HCT116 (cell line): ENCODE measurements at regions not wholly inside any gene's neighbourhood (a gene's known extent, or its start where the extent isn't known, plus 50 kb on each side); places are given as distances from the start of the nearest gene placed in this dataset.

Experiments used
- ATAC-seq: fragments of 200-7000 bp; cut with Tn5 transposase; 2 replicates; pipeline ENCODE4 v1.9.1; 2020; ENCODE audit warnings: mild to moderate bottlenecking, moderate library complexity
- BruUV-seq: library from RNA; stranded (reverse); fragments of 400-500 nt; replicated peaks from 2 replicates; lab custom pipeline; 2021; lab: Mats Ljungman, UMichigan
- CTCF ChIA-PET: fragments of 300-600 bp; sonication (Branson Sonifier 250); formaldehyde crosslinking; loops from one replicate; lab custom pipeline; 2021; ENCODE audit warnings: antibody characterized with exemption; lab: Charles Lee
- POLR2A ChIA-PET: fragments of 300-600, 350-600 bp; sonication (Branson Sonifier 250); formaldehyde crosslinking; loops from one replicate; lab custom pipeline; 2021; ENCODE audit warnings: antibody characterized with exemption; lab: Charles Lee
- RAD21 ChIA-PET, 2 experiments: fragments of 300-600 bp; sonication (Branson Sonifier 250); formaldehyde crosslinking; loops; one replicate each; lab custom pipeline; 2023; ENCODE audit warnings: low total read pairs in 2 of 2; ENCODE audit not compliant: uncharacterized antibody in 2 of 2, unreplicated experiment in 2 of 2, low non-redundant PET in 1 of 2; lab: Charles Lee
- DNase-seq: peaks from one replicate; pipeline ENCODE4 v3.0.0-alpha.2; 2010; ENCODE audit warnings: low read depth, low spot score
- H2AFZ ChIP-seq: fragments of 200-600 bp; shearing (Covaris generic), sonication (generic); 2 replicates; pipeline ENCODE4 v1.6.1; 2017; ENCODE audit warnings: low read depth, mixed run types, mixed read lengths, antibody characterized with exemption, low read length; ENCODE audit not compliant: poor library complexity, severe bottlenecking
- H3K27ac ChIP-seq: 2 replicates; pipeline ENCODE4 v1.5.1; 2012; ENCODE audit warnings: low read depth, low read length
- H3K27me3 ChIP-seq: fragments of 200-600 bp; sonication (generic); 2 replicates; pipeline ENCODE4 v1.6.1; 2016; ENCODE audit warnings: mixed run types, low read length, mixed read lengths; ENCODE audit not compliant: insufficient read depth
- H3K36me3 ChIP-seq, 2 experiments: fragments of 200-500 bp in 1 of 2; fragments of 200-600 bp in 1 of 2; sonication (Bioruptor generic) in 1 of 2; sonication (generic) in 1 of 2; 2 replicates each; pipeline versions ENCODE4 v1.5.1 to v1.6.1; 2014 to 2016; ENCODE audit warnings: low read length in 2 of 2, inconsistent platforms in 1 of 2, mixed read lengths in 1 of 2, mixed run types in 1 of 2; ENCODE audit not compliant: insufficient read depth in 2 of 2, control insufficient read depth in 1 of 2
- H3K4me1 ChIP-seq, 2 experiments: fragments of 200-600 bp in 1 of 2; sonication (generic) in 1 of 2; 2 replicates each; pipeline versions ENCODE4 v1.5.1 to v1.6.1; 2012 to 2017; ENCODE audit warnings: low read length in 2 of 2, inconsistent platforms in 1 of 2, mild to moderate bottlenecking in 1 of 2, mixed read lengths in 1 of 2, mixed run types in 1 of 2, moderate library complexity in 1 of 2; ENCODE audit not compliant: insufficient read depth in 2 of 2, control insufficient read depth in 1 of 2
- H3K4me2 ChIP-seq: fragments of 200-600 bp; sonication (generic); 2 replicates; pipeline ENCODE4 v1.6.1; 2017; ENCODE audit warnings: mixed run types, low read length, mixed read lengths
- H3K4me3 ChIP-seq, 2 experiments: fragments of 200-600 bp in 1 of 2; sonication (generic) in 1 of 2; replicated peaks in 1 of 2; 2 replicates each; pipeline ENCODE4 v1.5.1; 2011 to 2016; ENCODE audit warnings: low read length in 2 of 2, control low read depth in 1 of 2, low read depth in 1 of 2, mild to moderate bottlenecking in 1 of 2, mixed read lengths in 1 of 2, mixed run types in 1 of 2
- H3K79me2 ChIP-seq: fragments of 200-600 bp; sonication (generic); 2 replicates; pipeline ENCODE4 v1.6.1; 2017; ENCODE audit warnings: mild to moderate bottlenecking, mixed run types, low read length, moderate library complexity, mixed read lengths; ENCODE audit not compliant: insufficient read depth
- H3K9ac ChIP-seq: fragments of 200-600 bp; sonication (generic); 2 replicates; pipeline ENCODE4 v1.6.1; 2016; ENCODE audit warnings: low read length, mixed read lengths
- H3K9me2 ChIP-seq: fragments of 200-600 bp; sonication (generic), shearing (Covaris generic); 2 replicates; pipeline ENCODE4 v1.6.1; 2017; ENCODE audit warnings: mixed run types, mild to moderate bottlenecking, moderate library complexity; ENCODE audit not compliant: insufficient read depth
- H3K9me3 ChIP-seq, 2 experiments: fragments of 200-500 bp in 1 of 2; fragments of 200-600 bp in 1 of 2; sonication (Bioruptor generic) in 1 of 2; sonication (generic) in 1 of 2; 2 replicates each; pipeline ENCODE4 v1.6.1; 2014 to 2017; ENCODE audit warnings: low read length in 2 of 2, mixed read lengths in 2 of 2, inconsistent platforms in 1 of 2, low read depth in 1 of 2, mild to moderate bottlenecking in 1 of 2, mixed run types in 1 of 2, moderate library complexity in 1 of 2; ENCODE audit not compliant: control insufficient read depth in 1 of 2, insufficient read depth in 1 of 2
- H4K20me1 ChIP-seq: fragments of 200-600 bp; sonication (generic), shearing (Covaris generic); 2 replicates; pipeline ENCODE4 v1.6.1; 2017; ENCODE audit warnings: mixed run types, mild to moderate bottlenecking, moderate library complexity; ENCODE audit not compliant: insufficient read depth
- CBX3 ChIP-seq: IDR thresholded peaks from 2 replicates; pipeline ENCODE4 v1.6.1; 2012; ENCODE audit warnings: low read depth
- CEBPB ChIP-seq: IDR thresholded peaks from 2 replicates; pipeline ENCODE4 v1.6.1; 2012; ENCODE audit warnings: low read depth
- CTCF ChIP-seq, 3 experiments: fragments of 200-600 bp in 1 of 3; sonication (generic) in 1 of 3; IDR thresholded peaks in 2 of 3; conservative IDR thresholded peaks in 1 of 3; 2 replicates each; pipeline ENCODE4 v1.5.1; 2012 to 2017; ENCODE audit warnings: low read depth in 2 of 3, low read length in 2 of 3, antibody characterized with exemption in 1 of 3, borderline replicate concordance in 1 of 3, control low read depth in 1 of 3, mild to moderate bottlenecking in 1 of 3, mixed read lengths in 1 of 3, mixed run types in 1 of 3, moderate library complexity in 1 of 3; ENCODE audit not compliant: insufficient read depth in 1 of 3
- EGR1 ChIP-seq: IDR thresholded peaks from 2 replicates; pipeline ENCODE4 v1.6.1; 2012; ENCODE audit warnings: low read depth
- EZH2phosphoT487 ChIP-seq: fragments of 200-600 bp; IDR thresholded peaks from 2 replicates; pipeline ENCODE4 v1.6.1; 2018; ENCODE audit warnings: antibody characterized with exemption, borderline replicate concordance
- POLR2AphosphoS5 ChIP-seq: IDR thresholded peaks from 2 replicates; pipeline ENCODE4 v1.6.1; 2011; ENCODE audit warnings: mild to moderate bottlenecking, low read depth, low read length, moderate library complexity
- REST ChIP-seq: IDR thresholded peaks from 2 replicates; pipeline ENCODE4 v1.6.1; 2012; ENCODE audit warnings: low read depth
- SIN3A ChIP-seq: IDR thresholded peaks from 2 replicates; pipeline ENCODE4 v1.6.1; 2012; ENCODE audit warnings: low read depth
- SP1 ChIP-seq: IDR thresholded peaks from 2 replicates; pipeline ENCODE4 v1.6.1; 2012; ENCODE audit warnings: low read depth
- TCF7L2 ChIP-seq: IDR thresholded peaks from 2 replicates; pipeline ENCODE4 v1.7.0; 2011; ENCODE audit warnings: borderline replicate concordance, inconsistent platforms; ENCODE audit not compliant: insufficient read depth, insufficient read length; ENCODE audit errors: extremely low read depth
- YY1 ChIP-seq: IDR thresholded peaks from 2 replicates; pipeline ENCODE4 v1.6.1; 2011; ENCODE audit warnings: low read length, low read depth, moderate library complexity, mild to moderate bottlenecking; ENCODE audit not compliant: insufficient replicate concordance; ENCODE audit errors: extremely low read depth
- ZNF274 ChIP-seq: fragments of 200-500 bp; sonication (Bioruptor generic); IDR thresholded peaks from 2 replicates; pipeline ENCODE4 v1.6.1; 2014; ENCODE audit warnings: mild to moderate bottlenecking, low read depth, low read length, inconsistent platforms
- intact Hi-C: fragments of 100-400 bp; cut with micrococcal nuclease; formaldehyde crosslinking; loops from 2 replicates; pipeline ENCODE4 v1.10.0; 2022

- ATAC-seq (no peak), DNase-seq (no peak)
- no peak for TF ChIP-seq SIN3A
- no peak for TF ChIP-seq CBX3
- TF ChIP-seq EGR1: no peak
- TF ChIP-seq ZNF274: no peak
- TF ChIP-seq REST: no peak
- TF ChIP-seq POLR2AphosphoS5: no peak
- TF ChIP-seq SP1: no peak
- no peak for TF ChIP-seq CEBPB
- TF ChIP-seq YY1: no peak
- no peak for TF ChIP-seq CTCF (IDR thresholded peaks at IDR 0.05 in 2 of 3, conservative IDR thresholded peaks at IDR 0.05 in 1 of 3; ENCODE audit: borderline replicate concordance in 1 of 3, insufficient read depth in 1 of 3, low read depth in 2 of 3, low read length in 2 of 3)
- TF ChIP-seq TCF7L2: no peak
- no peak for TF ChIP-seq EZH2phosphoT487
- H3K36me3 ChIP-seq: no peaks in the 10 kb centered on the region
- no peaks in the 10 kb centered on the region for H3K9me2 ChIP-seq
- BruUV-seq: no TSS peak
- no peak overlapping the region for H3K4me2 ChIP-seq
- H3K79me2 ChIP-seq: no peaks in the 10 kb centered on the region
- ChIA-PET POLR2A (no interaction called here), CTCF (no interaction called here), RAD21 (no interaction called here)
- H3K4me1 ChIP-seq: no peaks in the 10 kb centered on the region
- intact Hi-C loops: no loop called here
- H3K9me3 ChIP-seq: no peaks in the 10 kb centered on the region
- no peak overlapping the region for H3K4me3 ChIP-seq
- H2AFZ ChIP-seq: no peak overlapping the region
- H3K27ac ChIP-seq: no peak overlapping the region
- H3K27me3 ChIP-seq: no peaks in the 10 kb centered on the region
- H3K9ac ChIP-seq: no peak overlapping the region
- H4K20me1 ChIP-seq: no peaks in the 10 kb centered on the region
Measured at GRCh38 chr4:120348948-120349347, 282.3 kb upstream of the MAD2L1 start.
